ENCODE measurements at regions not wholly inside any gene's neighbourhood (a gene's known extent, or its start where the extent isn't known, plus 50 kb on each side); places are given as distances from the start of the nearest gene placed in this dataset.

DNA sequence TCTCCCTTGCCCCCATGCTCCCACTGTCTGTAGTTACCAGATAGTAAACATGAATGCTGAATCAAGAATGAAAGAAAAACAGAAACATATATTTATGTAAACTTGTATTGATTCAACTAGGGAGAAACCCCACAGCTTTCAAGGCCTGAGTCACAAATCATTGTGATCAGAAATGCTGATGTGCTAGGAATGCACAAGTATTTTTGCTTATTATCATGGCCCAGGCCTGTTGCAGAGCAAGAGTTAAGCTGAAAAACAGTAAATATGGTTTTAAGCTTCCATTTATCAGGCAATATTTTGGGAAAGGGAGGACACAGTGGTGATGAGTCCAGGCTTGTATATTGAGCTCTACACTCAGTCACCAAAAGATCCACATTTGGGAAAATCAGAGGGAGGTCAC lies 669.6 kb downstream of the DIAPH3 start:
- TF ChIP-seq, protein P1, sequence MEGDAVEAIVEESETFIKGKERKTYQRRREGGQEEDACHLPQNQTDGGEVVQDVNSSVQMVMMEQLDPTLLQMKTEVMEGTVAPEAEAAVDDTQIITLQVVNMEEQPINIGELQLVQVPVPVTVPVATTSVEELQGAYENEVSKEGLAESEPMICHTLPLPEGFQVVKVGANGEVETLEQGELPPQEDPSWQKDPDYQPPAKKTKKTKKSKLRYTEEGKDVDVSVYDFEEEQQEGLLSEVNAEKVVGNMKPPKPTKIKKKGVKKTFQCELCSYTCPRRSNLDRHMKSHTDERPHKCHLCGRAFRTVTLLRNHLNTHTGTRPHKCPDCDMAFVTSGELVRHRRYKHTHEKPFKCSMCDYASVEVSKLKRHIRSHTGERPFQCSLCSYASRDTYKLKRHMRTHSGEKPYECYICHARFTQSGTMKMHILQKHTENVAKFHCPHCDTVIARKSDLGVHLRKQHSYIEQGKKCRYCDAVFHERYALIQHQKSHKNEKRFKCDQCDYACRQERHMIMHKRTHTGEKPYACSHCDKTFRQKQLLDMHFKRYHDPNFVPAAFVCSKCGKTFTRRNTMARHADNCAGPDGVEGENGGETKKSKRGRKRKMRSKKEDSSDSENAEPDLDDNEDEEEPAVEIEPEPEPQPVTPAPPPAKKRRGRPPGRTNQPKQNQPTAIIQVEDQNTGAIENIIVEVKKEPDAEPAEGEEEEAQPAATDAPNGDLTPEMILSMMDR (IDR thresholded peaks at IDR 0.05), result no peak
- TF ChIP-seq POLR2A (IDR thresholded peaks at IDR 0.05) (no peak), POLR2AphosphoS5 (IDR thresholded peaks at IDR 0.05) (no peak)

Data from prostate gland (tissue), 2 donors.